Left lung (tissue), 4 donors: ENCODE measurements at regions not wholly inside any gene's neighbourhood (a gene's known extent, or its start where the extent isn't known, plus 50 kb on each side); places are given as distances from the start of the nearest gene placed in this dataset.

ENCODE experiments used
- ATAC-seq: fragments of 200-7000 bp; cut with Tn5 transposase; one replicate; pipeline ENCODE4 v1.9.1; 2020; ENCODE audit warnings: moderate library complexity
- DNase-seq, 4 donors: peaks; one replicate each; pipeline ENCODE4 v3.0.0-alpha.2; 2013 to 2020
- H3K27ac ChIP-seq, 2 donors: fragments of 200-600 bp; sonication (generic) in 1 of 2; one replicate each; pipeline versions ENCODE4 v1.5.0 to v1.8.0; 2020 to 2021
- H3K27me3 ChIP-seq, 2 donors: fragments of 200-600 bp; sonication (generic) in 1 of 2; one replicate each; pipeline versions ENCODE4 v1.5.0 to v1.8.0; 2020 to 2021
- H3K36me3 ChIP-seq, 2 donors: fragments of 200-600 bp; sonication (generic) in 1 of 2; one replicate each; pipeline versions ENCODE4 v1.5.0 to v1.8.0; 2020 to 2021
- H3K4me1 ChIP-seq, 2 donors: fragments of 200-600 bp; one replicate each; pipeline ENCODE4 v1.8.0; 2021
- H3K4me3 ChIP-seq, 2 donors: fragments of 200-600 bp; sonication (generic) in 1 of 2; one replicate each; pipeline versions ENCODE4 v1.5.0 to v1.8.0; 2020 to 2021; ENCODE audit warnings: mild to moderate bottlenecking in 1 of 2
- H3K9me3 ChIP-seq, 2 donors: fragments of 200-600 bp; sonication (generic) in 1 of 2; one replicate each; pipeline versions ENCODE4 v1.5.0 to v1.8.0; 2020 to 2021
- intact Hi-C, 2 donors: fragments of 100-400 bp; cut with DNase I; formaldehyde crosslinking; loops; one replicate each; pipeline versions ENCODE4 v1.11.2 to v1.14.2; 2022
- TF ChIP-seq, protein P1 (sequence below), 2 donors: fragments of 200-600 bp; sonication (generic) in 1 of 2; IDR thresholded peaks; one replicate each; pipeline versions ENCODE4 v1.5.0 to v1.8.0; 2021; ENCODE audit warnings: antibody characterized with exemption in 2 of 2
- donor health status: DM: no; HTN: yes; CAD: no.
- donor health status: DM: no; HTN: no; CAD: no.

DNA sequence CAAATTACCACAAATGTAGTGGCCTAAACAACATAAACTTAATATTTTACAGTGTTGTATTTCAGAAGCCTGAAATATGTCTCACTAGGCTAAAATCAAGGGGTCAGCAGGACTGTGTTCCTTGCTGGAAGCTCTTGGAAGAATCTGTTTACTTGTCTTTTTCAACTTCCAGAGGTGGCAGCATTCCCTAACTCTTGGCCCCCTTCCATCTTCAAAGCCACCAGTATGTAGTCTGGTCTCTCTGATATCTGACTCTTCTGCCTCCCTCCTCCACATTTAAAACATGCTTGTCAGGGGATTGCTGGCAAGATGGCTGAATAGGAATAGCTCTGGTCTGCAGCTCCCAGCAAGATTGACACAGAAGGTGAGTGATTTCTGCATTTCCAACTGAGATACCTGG is 567.5 kb downstream of the PLA2G4A start:
- no peaks in the 10 kb centered on the region for H3K27me3 ChIP-seq
- H3K9me3 ChIP-seq, result peaks cover 0 to 8% of the 10 kb centered on the region in 2 donors
- TF ChIP-seq, protein P1, sequence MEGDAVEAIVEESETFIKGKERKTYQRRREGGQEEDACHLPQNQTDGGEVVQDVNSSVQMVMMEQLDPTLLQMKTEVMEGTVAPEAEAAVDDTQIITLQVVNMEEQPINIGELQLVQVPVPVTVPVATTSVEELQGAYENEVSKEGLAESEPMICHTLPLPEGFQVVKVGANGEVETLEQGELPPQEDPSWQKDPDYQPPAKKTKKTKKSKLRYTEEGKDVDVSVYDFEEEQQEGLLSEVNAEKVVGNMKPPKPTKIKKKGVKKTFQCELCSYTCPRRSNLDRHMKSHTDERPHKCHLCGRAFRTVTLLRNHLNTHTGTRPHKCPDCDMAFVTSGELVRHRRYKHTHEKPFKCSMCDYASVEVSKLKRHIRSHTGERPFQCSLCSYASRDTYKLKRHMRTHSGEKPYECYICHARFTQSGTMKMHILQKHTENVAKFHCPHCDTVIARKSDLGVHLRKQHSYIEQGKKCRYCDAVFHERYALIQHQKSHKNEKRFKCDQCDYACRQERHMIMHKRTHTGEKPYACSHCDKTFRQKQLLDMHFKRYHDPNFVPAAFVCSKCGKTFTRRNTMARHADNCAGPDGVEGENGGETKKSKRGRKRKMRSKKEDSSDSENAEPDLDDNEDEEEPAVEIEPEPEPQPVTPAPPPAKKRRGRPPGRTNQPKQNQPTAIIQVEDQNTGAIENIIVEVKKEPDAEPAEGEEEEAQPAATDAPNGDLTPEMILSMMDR (IDR thresholded peaks at IDR 0.05), result no peak
- intact Hi-C loops, result no loop called here
- H3K27ac ChIP-seq, result no peak overlapping the region
- H3K4me1 ChIP-seq, result no peaks in the 10 kb centered on the region
- H3K4me3 ChIP-seq, result no peak overlapping the region
- ATAC-seq (no peak), DNase-seq (no peak)
- H3K36me3 ChIP-seq, result no peaks in the 10 kb centered on the region

DNA sequence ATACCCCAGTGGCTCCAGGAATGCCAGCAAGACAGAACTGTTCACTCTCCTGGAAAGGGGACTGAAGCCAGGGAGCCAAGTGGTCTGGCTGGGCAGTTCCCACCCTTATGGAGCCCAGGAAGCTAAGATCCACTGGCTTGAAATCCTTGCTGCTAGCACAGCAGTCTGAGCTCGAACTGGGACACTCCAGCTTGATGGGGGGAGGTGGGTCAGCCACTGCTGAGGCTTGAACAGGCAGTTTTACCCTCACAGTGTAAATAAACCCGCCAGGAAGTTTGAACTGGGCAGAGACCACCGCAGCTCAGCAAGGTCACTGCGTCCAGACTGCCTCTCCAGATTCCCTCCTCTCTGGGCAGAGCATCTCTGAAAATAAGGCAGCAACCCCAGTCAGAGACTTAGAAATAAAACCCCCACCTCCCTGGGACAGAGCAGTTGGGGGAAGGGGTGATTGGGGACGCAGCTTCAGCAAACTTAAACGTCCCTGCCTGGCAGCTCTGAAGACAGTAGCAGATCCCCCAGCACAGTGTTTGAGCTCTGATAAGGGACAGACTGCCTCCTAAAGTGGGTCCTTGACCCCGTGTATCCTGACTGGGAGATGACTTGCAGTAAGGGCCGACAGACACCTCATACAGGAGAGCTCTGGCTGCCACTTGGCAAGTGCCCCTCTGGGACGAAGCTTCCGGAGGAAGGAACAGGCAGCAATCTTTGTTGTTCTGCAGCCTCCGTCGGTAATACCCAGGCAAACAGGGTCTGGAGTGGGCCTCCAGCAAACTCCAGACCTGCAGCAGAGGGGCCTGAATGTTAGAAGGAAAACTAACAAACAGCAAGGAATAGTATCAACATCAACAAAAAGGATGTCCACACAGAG is 568.4 kb downstream of the PLA2G4A start:
- Histone ChIP-seq H3K27ac (no peak overlapping the region), H3K4me3 (no peak overlapping the region), H3K4me1 (no peaks in the 10 kb centered on the region), H3K36me3 (no peaks in the 10 kb centered on the region), H3K9me3 (peaks cover 0 to 10% of the 10 kb centered on the region in 2 donors), H3K27me3 (no peaks in the 10 kb centered on the region)
- DNase-seq (peak in 1 of 4 donors; percentile 23), ATAC-seq (no peak)
- TF ChIP-seq, protein P1 (IDR thresholded peaks at IDR 0.05), result no peak
- intact Hi-C loops, result no loop called here

DNA sequence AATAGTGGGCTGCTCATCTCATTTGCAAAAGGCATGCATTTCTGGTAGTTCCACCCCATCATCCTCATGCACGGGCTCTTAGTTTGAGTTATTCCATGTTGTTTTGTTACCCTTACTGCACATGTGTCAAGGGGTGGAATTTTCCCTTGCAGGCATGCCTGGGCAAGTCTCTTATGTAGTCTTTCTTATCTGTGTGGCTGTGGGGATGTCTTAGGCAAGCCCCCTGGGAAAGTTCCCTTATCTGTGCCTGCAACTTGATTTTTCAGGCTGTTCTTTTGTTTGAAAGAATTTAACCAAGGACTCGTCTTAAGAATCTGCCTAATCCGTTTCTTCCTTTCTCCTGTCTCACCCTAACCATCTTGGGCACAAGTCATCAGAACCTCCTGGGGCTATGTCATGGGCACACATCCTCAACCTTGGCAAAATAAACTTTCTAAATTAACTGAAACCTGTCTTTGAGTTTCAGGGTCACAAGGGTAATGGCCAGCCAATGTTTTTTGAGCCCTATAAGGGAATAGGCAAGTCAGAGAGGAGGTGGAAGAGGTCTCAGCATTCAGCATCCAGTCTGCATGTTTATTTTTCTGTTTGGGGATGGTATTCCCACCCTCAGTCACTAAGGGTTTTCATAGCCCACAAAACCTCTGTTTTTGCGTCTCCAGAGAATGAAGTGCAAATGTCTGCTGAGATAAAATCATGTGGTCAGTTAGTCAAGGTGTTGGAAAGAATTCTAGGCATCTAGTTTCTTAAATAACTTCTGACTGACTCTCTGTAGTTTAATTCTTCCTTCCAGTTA is 579.7 kb downstream of the PLA2G4A start:
- Histone ChIP-seq H3K9me3 (no peaks in the 10 kb centered on the region), H3K36me3 (no peaks in the 10 kb centered on the region), H3K27ac (no peak overlapping the region), H3K27me3 (no peaks in the 10 kb centered on the region), H3K4me1 (no peaks in the 10 kb centered on the region), H3K4me3 (no peak overlapping the region)
- DNase-seq, result no peak
- TF ChIP-seq, protein P1 (IDR thresholded peaks at IDR 0.05), result no peak
- ATAC-seq, result no peak
- intact Hi-C loops, result no loop called here

DNA sequence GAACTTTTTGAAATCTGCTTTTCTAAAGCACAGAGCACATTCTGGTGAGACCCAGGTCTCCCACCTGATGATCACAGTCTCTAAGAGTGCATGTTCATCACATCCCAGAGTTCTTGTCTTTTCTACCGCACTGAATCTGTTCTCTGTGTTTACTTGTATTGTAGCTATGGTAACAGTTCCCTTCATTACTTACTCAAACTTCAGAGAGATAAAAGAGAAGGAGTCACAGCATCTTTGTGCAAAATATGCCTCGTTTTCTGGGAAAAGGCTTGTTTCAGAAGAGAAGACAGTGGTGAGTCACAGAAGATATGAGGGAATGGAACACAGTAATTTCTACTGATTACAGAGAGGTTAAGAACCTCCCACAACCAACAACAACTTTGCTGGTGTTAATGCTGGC is 580.6 kb downstream of the PLA2G4A start:
- no peaks in the 10 kb centered on the region for H3K36me3 ChIP-seq
- H3K9me3 ChIP-seq, result no peaks in the 10 kb centered on the region
- TF ChIP-seq, protein P1 (IDR thresholded peaks at IDR 0.05), result no peak
- no peaks in the 10 kb centered on the region for H3K4me1 ChIP-seq
- DNase-seq (no peak), ATAC-seq (peak; percentile 34)
- intact Hi-C loops, result no loop called here
- no peaks in the 10 kb centered on the region for H3K27me3 ChIP-seq
- no peak overlapping the region for H3K27ac ChIP-seq
- H3K4me3 ChIP-seq, result no peak overlapping the region

DNA sequence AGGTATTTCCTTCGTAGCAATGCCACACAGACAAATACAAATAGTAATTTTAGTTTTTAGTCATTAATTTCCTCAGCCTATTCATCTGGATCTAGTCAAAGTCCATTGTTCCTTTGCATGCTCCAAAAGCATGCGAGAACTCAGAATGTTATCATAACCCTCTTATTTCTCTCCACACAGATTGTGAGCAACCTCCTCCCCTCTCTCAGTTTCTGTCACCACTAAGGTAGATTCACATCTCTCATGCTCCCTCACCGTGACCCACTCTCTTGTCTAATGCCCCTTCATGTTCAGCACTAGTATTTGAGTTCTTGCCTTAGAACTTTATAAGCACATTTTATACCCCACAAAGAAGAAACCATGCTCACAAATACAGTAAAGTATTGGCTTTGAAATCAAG is 582.4 kb downstream of the PLA2G4A start:
- DNase-seq (no peak), ATAC-seq (no peak)
- TF ChIP-seq, protein P1 (IDR thresholded peaks at IDR 0.05), result no peak
- intact Hi-C loops, result no loop called here
- Histone ChIP-seq H3K9me3 (no peaks in the 10 kb centered on the region), H3K27ac (no peak overlapping the region), H3K4me3 (no peak overlapping the region), H3K4me1 (no peaks in the 10 kb centered on the region), H3K36me3 (no peaks in the 10 kb centered on the region), H3K27me3 (no peaks in the 10 kb centered on the region)
